ENCODE measurements at regions not wholly inside any gene's neighbourhood (a gene's known extent, or its start where the extent isn't known, plus 50 kb on each side); places are given as distances from the start of the nearest gene placed in this dataset.
A peak's percentile ranks its signal among the peaks of the same experiment; 100 is the strongest.

DNA sequence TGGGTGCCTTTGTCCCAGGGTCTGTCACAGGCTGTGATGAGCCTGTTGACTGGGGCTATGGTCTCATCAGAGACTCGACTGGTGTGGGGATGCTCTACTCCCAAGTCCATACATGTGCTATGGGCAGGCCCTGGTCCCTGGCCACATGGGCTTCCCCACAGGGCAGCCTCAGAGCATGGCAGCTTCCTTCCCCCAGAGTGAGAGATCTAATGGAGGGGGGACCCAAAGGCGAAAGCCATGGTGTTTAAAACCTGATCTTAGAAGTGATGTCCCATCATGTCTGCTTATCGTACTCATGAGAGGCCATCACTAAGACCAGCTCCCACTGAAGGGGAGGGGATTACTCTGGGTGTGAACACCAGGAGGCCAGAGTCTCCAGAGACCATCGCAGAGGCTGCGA lies 279.0 kb upstream of the RTL1 start:
- FAIRE-seq, result no peak
- POLR2A ChIA-PET, result no interaction called here
- CTCF ChIA-PET (ENCODE audit: low intra/inter-chr PET ratio, low total read pairs), result interaction anchor here (1.6 to 2.1 kb wide), 2 partner anchors 53 to 446 kb away, joined by 5 to 17 read pairs; no protein-coding TSS in a partner anchor
- in situ Hi-C loops (cut with HindIII; ENCODE audit: extremely low pct_ligation_motif_present, low pct_unique_long_range_greater_than_20kb) (loop anchor here (5.0 kb wide), 3 partner anchors 55 to 445 kb away; no protein-coding TSS in a partner anchor), intact Hi-C loops (cut with micrococcal nuclease; ENCODE audit: unreplicated experiment) (no loop called here)
- Histone ChIP-seq H4K20me1 (ENCODE audit: insufficient read depth, low read length) (no peaks in the 10 kb centered on the region), H3K79me2 (ENCODE audit: insufficient read depth, low read length) (no peaks in the 10 kb centered on the region), H3K9ac (ENCODE audit: insufficient read depth, low read depth, low read length) (no peak overlapping the region), H3K36me3 (replicated peaks in 1 of 2; ENCODE audit: control insufficient read depth in 1 of 2, insufficient read depth in 2 of 2, low read length in 2 of 2) (no peaks in the 10 kb centered on the region), H3K4me1 (ENCODE audit: insufficient read depth, low read length) (no peaks in the 10 kb centered on the region), H3K9me3 (ENCODE audit: low read length) (no peaks in the 10 kb centered on the region), H3K4me2 (ENCODE audit: low read depth, low read length) (no peak overlapping the region), H2AFZ (ENCODE audit: low read length) (no peak overlapping the region), H3K27me3 (ENCODE audit: control insufficient read depth in 1 of 2, insufficient read depth in 2 of 2, low read length in 2 of 2) (peaks cover 0 to 41% of the 10 kb centered on the region in 2 experiments; a peak in 2 of 5 replicates), H3K27ac (ENCODE audit: extremely low read length, insufficient read depth, low read length) (no peak overlapping the region), H3K4me3 (replicated peaks in 1 of 3; ENCODE audit: insufficient read depth in 1 of 3, low read depth in 2 of 3, low read length in 3 of 3) (no peak overlapping the region)
- DNase-seq (ENCODE audit: low spot score), result no peak
- TF ChIP-seq TCF7 (IDR thresholded peaks at IDR 0.05; ENCODE audit: low read depth), result no peak
- TF ChIP-seq, protein P1, sequence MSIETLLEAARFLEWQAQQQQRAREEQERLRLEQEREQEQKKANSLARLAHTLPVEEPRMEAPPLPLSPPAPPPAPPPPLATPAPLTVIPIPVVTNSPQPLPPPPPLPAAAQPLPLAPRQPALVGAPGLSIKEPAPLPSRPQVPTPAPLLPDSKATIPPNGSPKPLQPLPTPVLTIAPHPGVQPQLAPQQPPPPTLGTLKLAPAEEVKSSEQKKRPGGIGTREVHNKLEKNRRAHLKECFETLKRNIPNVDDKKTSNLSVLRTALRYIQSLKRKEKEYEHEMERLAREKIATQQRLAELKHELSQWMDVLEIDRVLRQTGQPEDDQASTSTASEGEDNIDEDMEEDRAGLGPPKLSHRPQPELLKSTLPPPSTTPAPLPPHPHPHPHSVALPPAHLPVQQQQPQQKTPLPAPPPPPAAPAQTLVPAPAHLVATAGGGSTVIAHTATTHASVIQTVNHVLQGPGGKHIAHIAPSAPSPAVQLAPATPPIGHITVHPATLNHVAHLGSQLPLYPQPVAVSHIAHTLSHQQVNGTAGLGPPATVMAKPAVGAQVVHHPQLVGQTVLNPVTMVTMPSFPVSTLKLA (IDR thresholded peaks at IDR 0.05), result peak; percentile 39; the same call in 1 of the 2 replicates
- no TSS peak for BruUV-seq (replicated peaks)
- 29% methylated on average over 3 of the region's 5 CpGs for WGBS (ENCODE audit: low lambda C conversion rate)
- no peak for ATAC-seq

DNA sequence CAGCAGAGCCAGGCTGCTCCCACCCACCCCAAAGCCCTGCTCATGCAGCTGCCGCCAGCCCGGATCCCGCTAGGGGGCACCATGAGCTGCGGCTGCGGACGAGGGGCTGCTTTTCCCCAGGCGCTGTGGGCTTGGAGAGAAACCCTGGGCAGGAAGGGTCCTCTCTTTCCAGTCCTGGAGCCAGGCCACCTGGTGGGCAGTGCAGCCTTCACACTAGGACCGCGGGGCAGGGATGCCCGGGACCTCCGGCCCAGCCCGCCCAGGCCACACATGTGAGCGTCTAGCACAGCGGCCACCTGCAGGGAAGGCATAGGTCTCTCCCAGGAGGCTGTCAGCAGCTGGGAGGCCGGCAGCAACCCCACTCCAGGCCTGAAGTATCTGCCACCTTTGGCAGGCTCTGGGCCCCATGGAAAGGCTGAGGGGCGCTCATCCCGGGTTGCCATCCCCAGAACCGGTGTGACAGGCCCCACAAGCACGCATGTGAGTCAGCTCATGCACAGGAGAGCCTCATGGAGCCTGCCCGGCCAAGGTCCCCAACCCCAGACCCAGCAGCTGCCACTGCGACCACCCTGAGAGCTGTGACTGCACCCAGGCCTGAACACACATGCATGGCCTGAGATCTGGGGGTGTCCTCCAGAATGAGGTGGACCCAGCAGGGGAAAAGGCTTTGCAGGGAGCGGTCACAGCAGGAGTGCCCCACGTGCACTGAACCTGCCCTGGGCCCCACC lies 280.0 kb upstream of the RTL1 start:
- intact Hi-C loops (cut with micrococcal nuclease; ENCODE audit: unreplicated experiment), result loop anchor here (1.0 kb wide), 1 partner anchor 445 kb away; no protein-coding TSS in a partner anchor
- DNase-seq (ENCODE audit: low spot score), result peak; percentile 36
- TF ChIP-seq ZNF501 (CRISPR knock-in tag; IDR thresholded peaks at IDR 0.05) (peak; percentile 76), NFE2 (CRISPR knock-in tag; IDR thresholded peaks at IDR 0.05) (no peak), ZNF10 (CRISPR knock-in tag; IDR thresholded peaks at IDR 0.05; ENCODE audit: borderline replicate concordance, low read depth) (no peak), CEBPB (IDR thresholded peaks at IDR 0.05; ENCODE audit: borderline replicate concordance, low read depth, low read length) (no peak), RXRB (CRISPR knock-in tag; IDR thresholded peaks at IDR 0.05; ENCODE audit: borderline replicate concordance) (0 out of 2 replicates have a peak, but pooled peaks have one; percentile 29), FOXA3 (CRISPR knock-in tag; IDR thresholded peaks at IDR 0.05) (no peak)
- TF ChIP-seq, protein P2, sequence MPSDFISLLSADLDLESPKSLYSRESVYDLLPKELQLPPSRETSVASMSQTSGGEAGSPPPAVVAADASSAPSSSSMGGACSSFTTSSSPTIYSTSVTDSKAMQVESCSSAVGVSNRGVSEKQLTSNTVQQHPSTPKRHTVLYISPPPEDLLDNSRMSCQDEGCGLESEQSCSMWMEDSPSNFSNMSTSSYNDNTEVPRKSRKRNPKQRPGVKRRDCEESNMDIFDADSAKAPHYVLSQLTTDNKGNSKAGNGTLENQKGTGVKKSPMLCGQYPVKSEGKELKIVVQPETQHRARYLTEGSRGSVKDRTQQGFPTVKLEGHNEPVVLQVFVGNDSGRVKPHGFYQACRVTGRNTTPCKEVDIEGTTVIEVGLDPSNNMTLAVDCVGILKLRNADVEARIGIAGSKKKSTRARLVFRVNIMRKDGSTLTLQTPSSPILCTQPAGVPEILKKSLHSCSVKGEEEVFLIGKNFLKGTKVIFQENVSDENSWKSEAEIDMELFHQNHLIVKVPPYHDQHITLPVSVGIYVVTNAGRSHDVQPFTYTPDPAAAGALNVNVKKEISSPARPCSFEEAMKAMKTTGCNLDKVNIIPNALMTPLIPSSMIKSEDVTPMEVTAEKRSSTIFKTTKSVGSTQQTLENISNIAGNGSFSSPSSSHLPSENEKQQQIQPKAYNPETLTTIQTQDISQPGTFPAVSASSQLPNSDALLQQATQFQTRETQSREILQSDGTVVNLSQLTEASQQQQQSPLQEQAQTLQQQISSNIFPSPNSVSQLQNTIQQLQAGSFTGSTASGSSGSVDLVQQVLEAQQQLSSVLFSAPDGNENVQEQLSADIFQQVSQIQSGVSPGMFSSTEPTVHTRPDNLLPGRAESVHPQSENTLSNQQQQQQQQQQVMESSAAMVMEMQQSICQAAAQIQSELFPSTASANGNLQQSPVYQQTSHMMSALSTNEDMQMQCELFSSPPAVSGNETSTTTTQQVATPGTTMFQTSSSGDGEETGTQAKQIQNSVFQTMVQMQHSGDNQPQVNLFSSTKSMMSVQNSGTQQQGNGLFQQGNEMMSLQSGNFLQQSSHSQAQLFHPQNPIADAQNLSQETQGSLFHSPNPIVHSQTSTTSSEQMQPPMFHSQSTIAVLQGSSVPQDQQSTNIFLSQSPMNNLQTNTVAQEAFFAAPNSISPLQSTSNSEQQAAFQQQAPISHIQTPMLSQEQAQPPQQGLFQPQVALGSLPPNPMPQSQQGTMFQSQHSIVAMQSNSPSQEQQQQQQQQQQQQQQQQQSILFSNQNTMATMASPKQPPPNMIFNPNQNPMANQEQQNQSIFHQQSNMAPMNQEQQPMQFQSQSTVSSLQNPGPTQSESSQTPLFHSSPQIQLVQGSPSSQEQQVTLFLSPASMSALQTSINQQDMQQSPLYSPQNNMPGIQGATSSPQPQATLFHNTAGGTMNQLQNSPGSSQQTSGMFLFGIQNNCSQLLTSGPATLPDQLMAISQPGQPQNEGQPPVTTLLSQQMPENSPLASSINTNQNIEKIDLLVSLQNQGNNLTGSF (CRISPR knock-in tag; IDR thresholded peaks at IDR 0.05), result no peak
- TF ChIP-seq, protein P3, sequence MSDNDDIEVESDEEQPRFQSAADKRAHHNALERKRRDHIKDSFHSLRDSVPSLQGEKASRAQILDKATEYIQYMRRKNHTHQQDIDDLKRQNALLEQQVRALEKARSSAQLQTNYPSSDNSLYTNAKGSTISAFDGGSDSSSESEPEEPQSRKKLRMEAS (IDR thresholded peaks at IDR 0.05), result 0 out of 2 replicates have a peak, but pooled peaks have one; percentile 19

More for the DNA sequence above, 280.0 kb upstream of the RTL1 start:
- BruUV-seq (replicated peaks), result no TSS peak
- FAIRE-seq, result no peak
- ChIA-PET CTCF (ENCODE audit: low intra/inter-chr PET ratio, low total read pairs) (interaction anchor here (1.6 to 2.1 kb wide), 2 partner anchors 52 to 445 kb away, joined by 5 to 17 read pairs; no protein-coding TSS in a partner anchor), POLR2A (no interaction called here)
- Histone ChIP-seq H2AFZ (ENCODE audit: low read length) (no peak overlapping the region), H3K27me3 (ENCODE audit: control insufficient read depth in 1 of 2, insufficient read depth in 2 of 2, low read length in 2 of 2) (peaks cover 0 to 35% of the 10 kb centered on the region in 2 experiments; a peak in 3 of 5 replicates), H3K9ac (ENCODE audit: insufficient read depth, low read depth, low read length) (no peak overlapping the region), H3K36me3 (replicated peaks in 1 of 2; ENCODE audit: control insufficient read depth in 1 of 2, insufficient read depth in 2 of 2, low read length in 2 of 2) (no peaks in the 10 kb centered on the region), H3K9me3 (ENCODE audit: low read length) (no peaks in the 10 kb centered on the region), H3K4me2 (ENCODE audit: low read depth, low read length) (no peak overlapping the region), H3K4me1 (ENCODE audit: insufficient read depth, low read length) (no peaks in the 10 kb centered on the region), H4K20me1 (ENCODE audit: insufficient read depth, low read length) (no peaks in the 10 kb centered on the region), H3K4me3 (replicated peaks in 1 of 3; ENCODE audit: insufficient read depth in 1 of 3, low read depth in 2 of 3, low read length in 3 of 3) (no peak overlapping the region), H3K79me2 (ENCODE audit: insufficient read depth, low read length) (no peaks in the 10 kb centered on the region), H3K27ac (ENCODE audit: extremely low read length, insufficient read depth, low read length) (no peak overlapping the region)
- in situ Hi-C loops (cut with HindIII; ENCODE audit: extremely low pct_ligation_motif_present, low pct_unique_long_range_greater_than_20kb), result loop anchor here (5.0 kb wide), 3 partner anchors 54 to 444 kb away; no protein-coding TSS in a partner anchor
- ATAC-seq, result peak; percentile 92
- WGBS (ENCODE audit: low lambda C conversion rate), result 0% methylated on average over 6 of the region's 23 CpGs
